K562 (cell line): ENCODE measurements at regions not wholly inside any gene's neighbourhood (a gene's known extent, or its start where the extent isn't known, plus 50 kb on each side); places are given as distances from the start of the nearest gene placed in this dataset.

Source experiments
- ATAC-seq: fragments of 200-7000 bp; cut with Tn5 transposase; 3 replicates; pipeline ENCODE4 v1.9.1; 2020; ENCODE audit warnings: moderate library complexity
- BruUV-seq: library from RNA; stranded (reverse); fragments of 400-500 nt; replicated peaks from 2 replicates; lab custom pipeline; 2021; lab: Mats Ljungman, UMichigan
- CTCF ChIA-PET: fragments of 300-600 bp; formaldehyde crosslinking; extraction: SDS; loops from one replicate; lab custom pipeline; 2021; ENCODE audit warnings: low intra/inter-chr PET ratio; lab: Yijun Ruan, JAX
- POLR2A ChIA-PET: fragments of 300-600, 350-650 bp; sonication (Branson Sonifier 250); formaldehyde crosslinking; extraction: SDS; loops from one replicate; lab custom pipeline; 2021; ENCODE audit warnings: antibody characterized with exemption, inconsistent platforms; lab: Yijun Ruan, JAX
- DNase-seq, 4 experiments: peaks; one replicate each; pipeline versions ENCODE4 v3.0.0 to v3.0.0-alpha.2; 2011 to 2018; ENCODE audit warnings: low spot score in 3 of 4, mixed read lengths in 3 of 4; ENCODE audit errors: extremely low read depth in 1 of 4
- FAIRE-seq: peaks from 2 replicates; lab custom pipeline; 2011; peaks lifted over from hg19 to GRCh38; lab: Jason Lieb, UNC
- H2AFZ ChIP-seq: 2 replicates; pipeline ENCODE4 v1.6.0; 2011; ENCODE audit warnings: low read depth, low read length, control low read depth, inconsistent platforms
- H3K27ac ChIP-seq: fragments of 200-600 bp; 3 replicates; pipeline ENCODE4 v1.8.0; 2011; ENCODE audit warnings: low read depth, mild to moderate bottlenecking, control low read depth, inconsistent platforms, low read length, moderate library complexity, mixed read lengths; ENCODE audit errors: extremely low read depth
- H3K27me3 ChIP-seq, 2 experiments: fragments of 300-600 bp in 1 of 2; 2 replicates in 1 of 2; 3 replicates in 1 of 2; pipeline versions ENCODE4 v1.6.0 to v1.8.0; 2011; ENCODE audit warnings: inconsistent platforms in 2 of 2, low read length in 2 of 2, mild to moderate bottlenecking in 1 of 2, mixed read lengths in 1 of 2, moderate library complexity in 1 of 2; ENCODE audit not compliant: control insufficient read depth in 2 of 2, insufficient read depth in 2 of 2
- H3K36me3 ChIP-seq: fragments of 300-600 bp; 3 replicates; pipeline ENCODE4 v1.8.0; 2011; ENCODE audit warnings: mild to moderate bottlenecking, low read length, inconsistent platforms; ENCODE audit not compliant: control insufficient read depth, insufficient read depth
- H3K4me1 ChIP-seq, 2 experiments: fragments of 200-600 bp in 1 of 2; replicated peaks in 1 of 2; 2 replicates in 1 of 2; 3 replicates in 1 of 2; pipeline versions ENCODE4 v1.5.1 to v1.8.0; 2011; ENCODE audit warnings: inconsistent platforms in 2 of 2, low read length in 2 of 2, mild to moderate bottlenecking in 1 of 2, mixed read lengths in 1 of 2, moderate library complexity in 1 of 2; ENCODE audit not compliant: control insufficient read depth in 2 of 2, insufficient read depth in 2 of 2
- H3K4me2 ChIP-seq: 2 replicates; pipeline ENCODE4 v1.6.1; 2011; ENCODE audit warnings: low read length, control low read depth, inconsistent platforms, mixed read lengths; ENCODE audit not compliant: insufficient read depth
- H3K4me3 ChIP-seq: fragments of 200-600 bp; sonication (generic), shearing (Covaris generic); 2 replicates; pipeline ENCODE4 v1.5.1; 2016; ENCODE audit warnings: control low read depth, inconsistent platforms
- H3K79me2 ChIP-seq: fragments of 200-600 bp; 3 replicates; pipeline ENCODE4 v1.8.0; 2011; ENCODE audit warnings: low read length, inconsistent platforms; ENCODE audit not compliant: control insufficient read depth, insufficient read depth
- H3K9ac ChIP-seq, 2 experiments: 2 replicates each; pipeline versions ENCODE4 v1.6.0 to v1.6.1; 2011; ENCODE audit warnings: low read depth in 2 of 2, low read length in 2 of 2, control low read depth in 1 of 2, inconsistent platforms in 1 of 2, mild to moderate bottlenecking in 1 of 2, mixed read lengths in 1 of 2; ENCODE audit not compliant: insufficient read depth in 1 of 2
- H3K9me1 ChIP-seq: one replicate; pipeline ENCODE4 v1.6.0; 2011; ENCODE audit warnings: inconsistent platforms, mild to moderate bottlenecking, low read length, moderate library complexity; ENCODE audit not compliant: control insufficient read depth, insufficient read depth
- H3K9me3 ChIP-seq: replicated peaks from 2 replicates; pipeline ENCODE4 v1.5.1; 2011; ENCODE audit warnings: low read depth, low read length, inconsistent platforms; ENCODE audit not compliant: control insufficient read depth, insufficient read depth
- H4K20me1 ChIP-seq: replicated peaks from 2 replicates; pipeline ENCODE4 v1.6.1; 2011; ENCODE audit warnings: low read length, inconsistent platforms, mixed read lengths; ENCODE audit not compliant: control insufficient read depth, insufficient read depth
- ARID1B ChIP-seq: fragments of 450-650 bp; IDR thresholded peaks from 2 replicates; pipeline ENCODE4 v1.6.1; 2016; ENCODE audit warnings: antibody characterized with exemption, mild to moderate bottlenecking, inconsistent platforms
- BACH1 ChIP-seq: fragments of 200-800 bp; sonication (Bioruptor generic); IDR thresholded peaks from 2 replicates; pipeline ENCODE4 v1.6.1; 2016; ENCODE audit warnings: missing genetic modification characterization, missing compliant biosample characterization
- CBFA2T3 ChIP-seq: fragments of 450-650 bp; IDR thresholded peaks from 2 replicates; pipeline ENCODE4 v1.6.1; 2017
- CC2D1A ChIP-seq: fragments of 450-650 bp; IDR thresholded peaks from 2 replicates; pipeline ENCODE4 v1.6.1; 2017; ENCODE audit warnings: mild to moderate bottlenecking
- CEBPB ChIP-seq: fragments of 450-650 bp; IDR thresholded peaks from 2 replicates; pipeline ENCODE4 v1.6.1; 2016; ENCODE audit warnings: missing genetic modification characterization, missing compliant biosample characterization
- HNRNPL ChIP-seq: fragments of 200-400 bp; formaldehyde crosslinking; IDR thresholded peaks from 2 replicates; pipeline ENCODE4 v1.6.1; 2017; ENCODE audit warnings: low read depth, mild to moderate bottlenecking, low read length
- JUND ChIP-seq, 2 experiments: IDR thresholded peaks; 2 replicates in 1 of 2; 3 replicates in 1 of 2; pipeline ENCODE4 v1.6.1; 2011; ENCODE audit warnings: borderline replicate concordance in 2 of 2, low read depth in 2 of 2, low read length in 2 of 2, improper control_type of control experiment in 1 of 2, missing biosample characterization in 1 of 2, missing genetic modification characterization in 1 of 2, missing genetic modification reagents in 1 of 2
- MAFF ChIP-seq: IDR thresholded peaks from 2 replicates; pipeline ENCODE4 v1.6.1; 2012; ENCODE audit warnings: low read length, improper control_type of control experiment
- NBN ChIP-seq: fragments of 450-650 bp; IDR thresholded peaks from 2 replicates; pipeline ENCODE4 v1.6.1; 2016; ENCODE audit warnings: low read depth, mild to moderate bottlenecking
- SMAD4 ChIP-seq: fragments of 250-450 bp; sonication (Bioruptor Pico); conservative IDR thresholded peaks from 2 replicates; pipeline ENCODE4 v1.8.0; 2021; ENCODE audit warnings: inconsistent platforms, mild to moderate bottlenecking, moderate library complexity
- SMARCA4 ChIP-seq: fragments of 450-650 bp; IDR thresholded peaks from 2 replicates; pipeline ENCODE4 v1.6.1; 2016
- SRSF3 ChIP-seq: fragments of 200-400 bp; formaldehyde crosslinking; IDR thresholded peaks from 2 replicates; pipeline ENCODE4 v1.6.1; 2016; ENCODE audit warnings: mild to moderate bottlenecking, low read length, moderate library complexity; ENCODE audit not compliant: insufficient read depth
- TEAD2 ChIP-seq: fragments of 450-650 bp; IDR thresholded peaks from 2 replicates; pipeline ENCODE4 v1.6.1; 2016; ENCODE audit warnings: missing genetic modification characterization, control low read depth, missing compliant biosample characterization
- TOE1 ChIP-seq, 2 experiments: fragments of 450-650 bp in 1 of 2; sonication (generic) in 1 of 2; formaldehyde crosslinking in 1 of 2; IDR thresholded peaks; 2 replicates each; pipeline versions ENCODE4 v1.7.1 to v1.8.0; 2016 to 2022; ENCODE audit warnings: borderline replicate concordance in 2 of 2, mild to moderate bottlenecking in 2 of 2, antibody characterized with exemption in 1 of 2, inconsistent platforms in 1 of 2, low read depth in 1 of 2, missing genetic modification reagents in 1 of 2, moderate library complexity in 1 of 2
- TRIM25 ChIP-seq: fragments of 450-650 bp; IDR thresholded peaks from 2 replicates; pipeline ENCODE4 v1.7.0; 2016; ENCODE audit warnings: borderline replicate concordance
- YBX1 ChIP-seq: fragments of 450-650 bp; IDR thresholded peaks from 2 replicates; pipeline ENCODE4 v1.7.1; 2016; ENCODE audit warnings: mild to moderate bottlenecking
- ZNF143 ChIP-seq: sonication (generic); formaldehyde crosslinking; IDR thresholded peaks from 2 replicates; pipeline ENCODE4 v1.9.0; 2022; ENCODE audit warnings: mild to moderate bottlenecking, missing genetic modification reagents
- ZNF75A ChIP-seq: fragments of 450-650 bp; formaldehyde crosslinking; IDR thresholded peaks from 2 replicates; pipeline ENCODE4 v1.4.0; 2020; ENCODE audit warnings: mild to moderate bottlenecking
- ZNF76 ChIP-seq: fragments of 250-450 bp; sonication (Bioruptor Pico); IDR thresholded peaks from 2 replicates; pipeline ENCODE4 v1.4.0; 2020; ENCODE audit warnings: mild to moderate bottlenecking, moderate library complexity, borderline replicate concordance
- ZNF778 ChIP-seq: fragments of 450-650 bp; formaldehyde crosslinking; IDR thresholded peaks from 2 replicates; pipeline ENCODE4 v1.4.0; 2020; ENCODE audit warnings: mild to moderate bottlenecking, moderate library complexity
- ZNF79 ChIP-seq: fragments of 250-450 bp; sonication (Bioruptor Pico); IDR thresholded peaks from 2 replicates; pipeline ENCODE4 v1.4.0; 2020; ENCODE audit warnings: low read depth, mild to moderate bottlenecking, moderate library complexity
- WGBS: fragments of 100-300 bp; shearing (Covaris generic); methylation state at CpG from one replicate; pipeline ENCODE4 v1.1.6; 2016; ENCODE audit warnings: low coverage, mixed read lengths; ENCODE audit not compliant: insufficient coverage; ENCODE audit errors: missing lambda C conversion rate; 5-methylcytosine and 5-hydroxymethylcytosine counted together
- in situ Hi-C: fragments of 300-500 bp; cut with MboI; formaldehyde crosslinking; loops from 4 replicates; pipeline ENCODE4 v1.15.0; 2018; ENCODE audit warnings: inconsistent platforms, mixed read lengths
- intact Hi-C: fragments of 100-400 bp; cut with micrococcal nuclease; formaldehyde crosslinking; loops from 2 replicates; pipeline ENCODE4 v1.14.2; 2022

GRCh38 chrX:131942034-131942433 is 81.1 kb upstream of the STK26 start (continued):
- TF ChIP-seq ZNF75A, result no peak
- TF ChIP-seq ZNF76, result no peak
- TF ChIP-seq SRSF3, result no peak
- TF ChIP-seq TOE1 (IDR thresholded peaks at IDR 0.05; ENCODE audit: borderline replicate concordance), result no peak
- TF ChIP-seq TOE1 (CRISPR knock-in tag; IDR thresholded peaks at IDR 0.05; ENCODE audit: borderline replicate concordance, low read depth), result no peak
- TF ChIP-seq NBN, result no peak
- 0 out of 2 replicates have a peak, but pooled peaks have one; percentile 29 for TF ChIP-seq ARID1B
- TF ChIP-seq CBFA2T3, result peak; percentile 71
- TF ChIP-seq, all 486 proteins: peak for 6

GRCh38 chrX:131944936-131945902 is 77.9 kb upstream of the STK26 start:
- no peak for FAIRE-seq
- Histone ChIP-seq H3K9me3 (no peaks in the 10 kb centered on the region), H3K36me3 (no peaks in the 10 kb centered on the region), H2AFZ (no peak overlapping the region), H3K27ac (no peak overlapping the region), H3K79me2 (no peaks in the 10 kb centered on the region), H3K4me3 (no peak overlapping the region), H3K4me2 (no peak overlapping the region), H3K4me1 (peaks cover 0 to 27% of the 10 kb centered on the region in 2 experiments; a peak in 3 of 5 replicates), H4K20me1 (no peaks in the 10 kb centered on the region), H3K27me3 (no peaks in the 10 kb centered on the region), H3K9ac (no peak overlapping the region), H3K9me1 (no peaks in the 10 kb centered on the region)
- in situ Hi-C loops (no loop called here), intact Hi-C loops (no loop called here)
- ChIA-PET CTCF (no interaction called here), POLR2A (interaction anchor here (0.6 kb wide), 1 partner anchor 82 kb away, joined by 3 read pairs; no protein-coding TSS in a partner anchor)
- ATAC-seq, result peak; percentile 70
- BruUV-seq, result no TSS peak
- peak in 2 of 4 experiments; percentile 8 to 33 for DNase-seq
- WGBS, result 13% methylated on average over 7 of the region's 7 CpGs
- TF ChIP-seq ZNF79 (CRISPR knock-in tag), result no peak
- no peak for TF ChIP-seq TEAD2 (tag)
- TF ChIP-seq SMAD4, result no peak
- no peak for TF ChIP-seq BACH1 (tag)
- TF ChIP-seq TRIM25, result no peak
- no peak for TF ChIP-seq MAFF
- peak; percentile 29; the same call in 1 of the 2 replicates for TF ChIP-seq SMARCA4
- TF ChIP-seq CEBPB (tag), result peak; percentile 53
- TF ChIP-seq ZNF778 (CRISPR knock-in tag), result no peak
- TF ChIP-seq HNRNPL, result no peak
- no peak for TF ChIP-seq YBX1
- peak; percentile 22; the same call in 1 of the 2 replicates for TF ChIP-seq JUND (IDR thresholded peaks at IDR 0.05; ENCODE audit: borderline replicate concordance, low read depth, low read length)
- no peak for TF ChIP-seq JUND (tag; IDR thresholded peaks at IDR 0.05; ENCODE audit: borderline replicate concordance, low read depth, low read length)
- TF ChIP-seq ZNF143, result no peak
- no peak for TF ChIP-seq CC2D1A
